ENCODE measurements at regions not wholly inside any gene's neighbourhood (a gene's known extent, or its start where the extent isn't known, plus 50 kb on each side); places are given as distances from the start of the nearest gene placed in this dataset.
"Not testable (repeated sequence)": the region's sequence is repeated elsewhere in the genome, so short reads cannot be mapped to it uniquely, and the experiment has no call there.

- Histone ChIP-seq H3K36me3 (no peaks in the 10 kb centered on the region), H3K9me3 (no peaks in the 10 kb centered on the region), H3K27ac (no peak overlapping the region), H3K4me1 (ENCODE audit: control insufficient read depth in 1 of 2, insufficient read depth in 1 of 2, low read depth in 1 of 2, low read length in 1 of 2) (peaks cover 0 to 6% of the 10 kb centered on the region in 2 experiments), H3K4me3 (ENCODE audit: low read depth in 1 of 2, low read length in 1 of 2) (no peak overlapping the region), H3K27me3 (no peaks in the 10 kb centered on the region)
- no peak for TF ChIP-seq CTCF (IDR thresholded peaks at IDR 0.05)
Measured at GRCh38 chr13:74555651-74556420, 421.6 kb upstream of the KLF12 start.

- H3K27ac ChIP-seq = no peak overlapping the region
- no peaks in the 10 kb centered on the region for H3K27me3 ChIP-seq
- peaks cover 2 to 7% of the 10 kb centered on the region in 2 experiments for H3K4me1 ChIP-seq (ENCODE audit: control insufficient read depth in 1 of 2, insufficient read depth in 1 of 2, low read depth in 1 of 2, low read length in 1 of 2)
- H3K9me3 ChIP-seq = no peaks in the 10 kb centered on the region
- no peak overlapping the region for H3K4me3 ChIP-seq (ENCODE audit: low read depth in 1 of 2, low read length in 1 of 2)
- no peak for TF ChIP-seq CTCF (IDR thresholded peaks at IDR 0.05)
- H3K36me3 ChIP-seq = no peaks in the 10 kb centered on the region
Measured at GRCh38 chr13:74555276-74555625, 421.0 kb upstream of the KLF12 start.

DNA sequence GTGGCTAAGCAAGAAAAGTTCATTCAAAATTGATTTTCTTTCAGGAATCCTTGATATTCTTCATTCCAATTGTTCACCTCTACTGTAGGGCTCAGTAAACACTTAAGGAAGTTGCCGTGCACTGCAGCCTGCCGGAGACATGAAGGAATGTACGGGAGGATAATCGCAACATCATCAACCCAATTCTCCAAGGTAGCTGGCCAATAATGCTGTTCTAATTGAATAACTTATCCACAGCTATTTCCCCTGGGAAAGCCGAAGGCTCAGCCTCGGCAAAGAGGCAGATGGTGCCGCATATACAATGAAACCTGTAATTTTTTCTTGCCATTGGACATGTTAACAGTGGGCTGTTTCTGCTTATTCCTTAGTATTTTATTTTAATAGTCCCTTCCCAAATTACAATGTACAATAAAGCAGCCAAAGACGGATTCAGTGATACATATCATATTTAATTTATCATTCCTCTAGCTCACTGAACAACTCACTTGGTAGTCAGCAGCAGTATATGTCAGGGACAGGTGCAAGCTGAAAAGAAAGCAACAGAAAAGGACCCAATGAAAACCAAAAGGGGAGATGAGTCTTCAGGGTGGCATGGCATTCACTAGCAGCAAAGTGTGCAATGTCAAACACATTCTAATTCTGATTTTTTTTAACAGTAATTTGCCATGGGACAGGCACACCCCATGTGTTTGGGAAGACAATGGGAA, 420.5 kb upstream of the KLF12 start:
- H3K27ac ChIP-seq = no peak overlapping the region
- H3K36me3 ChIP-seq = no peaks in the 10 kb centered on the region
- H3K4me1 ChIP-seq (ENCODE audit: control insufficient read depth in 1 of 2, insufficient read depth in 1 of 2, low read depth in 1 of 2, low read length in 1 of 2) = peaks cover 7 to 12% of the 10 kb centered on the region in 2 experiments
- H3K27me3 ChIP-seq = no peaks in the 10 kb centered on the region
- TF ChIP-seq CTCF (IDR thresholded peaks at IDR 0.05) = no peak
- H3K4me3 ChIP-seq (ENCODE audit: low read depth in 1 of 2, low read length in 1 of 2) = no peak overlapping the region
- H3K9me3 ChIP-seq = no peaks in the 10 kb centered on the region

DNA sequence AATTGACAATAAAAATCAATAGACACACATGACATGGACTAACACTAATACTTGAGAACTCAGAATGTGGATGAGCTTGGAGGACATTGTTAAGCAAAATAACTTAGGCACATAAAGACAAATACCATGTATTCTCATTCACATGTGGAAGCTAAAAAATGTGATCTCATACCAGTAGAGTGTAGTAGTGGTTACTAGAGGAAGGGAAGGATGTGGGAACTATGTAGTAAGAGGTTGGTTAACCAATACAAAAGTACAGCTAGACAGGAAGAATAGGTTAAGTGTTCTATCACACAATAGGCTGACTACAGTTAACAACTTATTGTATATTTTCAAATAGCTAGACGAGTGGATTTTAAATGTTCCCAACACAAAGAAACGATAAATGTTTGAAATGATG, 415.8 kb upstream of the KLF12 start:
- TF ChIP-seq CTCF (IDR thresholded peaks at IDR 0.05) = no peak
- Histone ChIP-seq H3K4me3 (ENCODE audit: low read depth in 1 of 2, low read length in 1 of 2) (no peak overlapping the region), H3K9me3 (no peaks in the 10 kb centered on the region)

GRCh38 chr13:74536649-74537048, 402.4 kb upstream of the KLF12 start:
- H3K9me3 ChIP-seq; H3K4me1 ChIP-seq (ENCODE audit: control insufficient read depth in 1 of 2, insufficient read depth in 1 of 2, low read depth in 1 of 2, low read length in 1 of 2); H3K4me3 ChIP-seq (ENCODE audit: low read depth in 1 of 2, low read length in 1 of 2); H3K27me3 ChIP-seq; H3K36me3 ChIP-seq; H3K27ac ChIP-seq: not testable (repeated sequence)

More for the DNA sequence above, 415.8 kb upstream of the KLF12 start:
- Histone ChIP-seq H3K36me3 (no peaks in the 10 kb centered on the region), H3K4me1 (ENCODE audit: control insufficient read depth in 1 of 2, insufficient read depth in 1 of 2, low read depth in 1 of 2, low read length in 1 of 2) (peaks cover 10 to 11% of the 10 kb centered on the region in 2 experiments), H3K27ac (no peak overlapping the region), H3K27me3 (no peaks in the 10 kb centered on the region)

GRCh38 chr13:74533226-74533625, 399.0 kb upstream of the KLF12 start:
- no peaks in the 10 kb centered on the region for H3K27me3 ChIP-seq
- H3K4me1 ChIP-seq (ENCODE audit: control insufficient read depth in 1 of 2, insufficient read depth in 1 of 2, low read depth in 1 of 2, low read length in 1 of 2) = no peaks in the 10 kb centered on the region
- H3K9me3 ChIP-seq = no peaks in the 10 kb centered on the region
- no peak overlapping the region for H3K4me3 ChIP-seq (ENCODE audit: low read depth in 1 of 2, low read length in 1 of 2)
- no peaks in the 10 kb centered on the region for H3K36me3 ChIP-seq
- no peak for TF ChIP-seq CTCF (IDR thresholded peaks at IDR 0.05)
- no peak overlapping the region for H3K27ac ChIP-seq
